ENCODE measurements at regions not wholly inside any gene's neighbourhood (a gene's known extent, or its start where the extent isn't known, plus 50 kb on each side); places are given as distances from the start of the nearest gene placed in this dataset.

- TF ChIP-seq CTCF (IDR thresholded peaks at IDR 0.05; ENCODE audit: low read depth, low read length), result no peak
Measured at GRCh38 chr15:48016865-48017264, 103.9 kb upstream of the SLC24A5 start.

GRCh38 chr15:48017747-48018146 lies 103.0 kb upstream of the SLC24A5 start:
- Histone ChIP-seq H3K27me3 (no peaks in the 10 kb centered on the region), H3K4me3 (no peak overlapping the region), H3K36me3 (no peaks in the 10 kb centered on the region), H3K27ac (no peak overlapping the region), H3K4me1 (ENCODE audit: low read depth) (no peaks in the 10 kb centered on the region), H3K9me3 (ENCODE audit: low read depth) (no peaks in the 10 kb centered on the region)
- no peak for DNase-seq (ENCODE audit: low read depth in 1 of 2, low spot score in 1 of 2)
- TF ChIP-seq CTCF (IDR thresholded peaks at IDR 0.05; ENCODE audit: low read depth, low read length), result no peak

More at GRCh38 chr15:48016865-48017264, 103.9 kb upstream of the SLC24A5 start:
- no peaks in the 10 kb centered on the region for H3K27me3 ChIP-seq
- no peak overlapping the region for H3K4me3 ChIP-seq
- H3K27ac ChIP-seq, result no peak overlapping the region
- DNase-seq (ENCODE audit: low read depth in 1 of 2, low spot score in 1 of 2), result no peak
- H3K36me3 ChIP-seq, result no peaks in the 10 kb centered on the region
- no peaks in the 10 kb centered on the region for H3K4me1 ChIP-seq (ENCODE audit: low read depth)
- H3K9me3 ChIP-seq (ENCODE audit: low read depth), result no peaks in the 10 kb centered on the region

GRCh38 chr15:48020166-48020565 lies 100.6 kb upstream of the SLC24A5 start:
- H3K27ac ChIP-seq, result no peak overlapping the region
- no peak overlapping the region for H3K4me3 ChIP-seq
- H3K36me3 ChIP-seq, result no peaks in the 10 kb centered on the region
- H3K9me3 ChIP-seq (ENCODE audit: low read depth), result no peaks in the 10 kb centered on the region
- no peaks in the 10 kb centered on the region for H3K4me1 ChIP-seq (ENCODE audit: low read depth)
- H3K27me3 ChIP-seq, result no peaks in the 10 kb centered on the region
- TF ChIP-seq CTCF (IDR thresholded peaks at IDR 0.05; ENCODE audit: low read depth, low read length), result no peak
- DNase-seq (ENCODE audit: low read depth in 1 of 2, low spot score in 1 of 2), result no peak

- H3K27me3 ChIP-seq, result no peaks in the 10 kb centered on the region
- no peaks in the 10 kb centered on the region for H3K36me3 ChIP-seq
- no peaks in the 10 kb centered on the region for H3K9me3 ChIP-seq (ENCODE audit: low read depth)
- no peak overlapping the region for H3K27ac ChIP-seq
- H3K4me1 ChIP-seq (ENCODE audit: low read depth), result no peaks in the 10 kb centered on the region
- peak in 1 of 2 donors; percentile 14 for DNase-seq (ENCODE audit: low read depth in 1 of 2, low spot score in 1 of 2)
- no peak for TF ChIP-seq CTCF (IDR thresholded peaks at IDR 0.05; ENCODE audit: low read depth, low read length)
- H3K4me3 ChIP-seq, result no peak overlapping the region
Measured at GRCh38 chr15:48021336-48022086, 99.3 kb upstream of the SLC24A5 start.

- no peaks in the 10 kb centered on the region for H3K36me3 ChIP-seq
- H3K27ac ChIP-seq, result no peak overlapping the region
- H3K9me3 ChIP-seq (ENCODE audit: low read depth), result no peaks in the 10 kb centered on the region
- no peak for TF ChIP-seq CTCF (IDR thresholded peaks at IDR 0.05; ENCODE audit: low read depth, low read length)
- H3K4me1 ChIP-seq (ENCODE audit: low read depth), result no peaks in the 10 kb centered on the region
- DNase-seq (ENCODE audit: low read depth in 1 of 2, low spot score in 1 of 2), result no peak
- no peak overlapping the region for H3K4me3 ChIP-seq
- no peaks in the 10 kb centered on the region for H3K27me3 ChIP-seq
Measured at GRCh38 chr15:48025118-48025517, 95.7 kb upstream of the SLC24A5 start.
